Skeletal muscle satellite cell (primary cell): ENCODE measurements at regions not wholly inside any gene's neighbourhood (a gene's known extent, or its start where the extent isn't known, plus 50 kb on each side); places are given as distances from the start of the nearest gene placed in this dataset.

Experiments
- H3K27me3 ChIP-seq: 2 replicates; pipeline ENCODE4 v1.7.0; 2013; ENCODE audit warnings: low read length; ENCODE audit not compliant: control insufficient read depth, insufficient read depth
- H3K36me3 ChIP-seq: 2 replicates; pipeline ENCODE4 v1.7.0; 2013; ENCODE audit warnings: mild to moderate bottlenecking, control low read depth, low read length; ENCODE audit not compliant: insufficient read depth
- H3K4me1 ChIP-seq: 2 replicates; pipeline ENCODE4 v1.7.0; 2013; ENCODE audit warnings: low read length; ENCODE audit not compliant: control insufficient read depth, insufficient read depth
- H3K4me2 ChIP-seq: 2 replicates; pipeline ENCODE4 v1.7.0; 2013; ENCODE audit warnings: mild to moderate bottlenecking, low read length
- H3K4me3 ChIP-seq: 2 replicates; pipeline ENCODE4 v1.7.0; 2013; ENCODE audit warnings: low read length
- H3K9ac ChIP-seq: 2 replicates; pipeline ENCODE4 v1.7.0; 2013; ENCODE audit warnings: mild to moderate bottlenecking, low read depth, low read length, moderate library complexity
- H3K9me3 ChIP-seq: replicated peaks from 2 replicates; pipeline ENCODE4 v1.7.0; 2013; ENCODE audit warnings: mild to moderate bottlenecking, control low read depth, low read length

GRCh38 chr13:88142653-88143052 is 471.5 kb downstream of the SLITRK5 start:
- H3K9ac ChIP-seq: no peak overlapping the region
- no peaks in the 10 kb centered on the region for H3K36me3 ChIP-seq
- no peak overlapping the region for H3K4me3 ChIP-seq
- H3K27me3 ChIP-seq: no peaks in the 10 kb centered on the region
- H3K9me3 ChIP-seq: no peaks in the 10 kb centered on the region
- no peak overlapping the region for H3K4me2 ChIP-seq
- H3K4me1 ChIP-seq: no peaks in the 10 kb centered on the region

GRCh38 chr13:88144580-88144979 is 473.4 kb downstream of the SLITRK5 start:
- no peak overlapping the region for H3K9ac ChIP-seq

GRCh38 chr13:88153353-88153752 is 482.2 kb downstream of the SLITRK5 start:
- no peak overlapping the region for H3K4me3 ChIP-seq
- no peak overlapping the region for H3K4me2 ChIP-seq
- no peaks in the 10 kb centered on the region for H3K9me3 ChIP-seq
- H3K4me1 ChIP-seq: no peaks in the 10 kb centered on the region
- H3K36me3 ChIP-seq: no peaks in the 10 kb centered on the region
- no peaks in the 10 kb centered on the region for H3K27me3 ChIP-seq
- no peak overlapping the region for H3K9ac ChIP-seq

More at GRCh38 chr13:88144580-88144979, 473.4 kb downstream of the SLITRK5 start:
- no peak overlapping the region for H3K4me3 ChIP-seq
- no peaks in the 10 kb centered on the region for H3K27me3 ChIP-seq
- no peaks in the 10 kb centered on the region for H3K4me1 ChIP-seq
- H3K4me2 ChIP-seq: no peak overlapping the region
- no peaks in the 10 kb centered on the region for H3K36me3 ChIP-seq
- no peaks in the 10 kb centered on the region for H3K9me3 ChIP-seq

- Histone ChIP-seq H3K4me2 (no peak overlapping the region), H3K9me3 (no peaks in the 10 kb centered on the region), H3K36me3 (no peaks in the 10 kb centered on the region), H3K9ac (no peak overlapping the region), H3K4me1 (no peaks in the 10 kb centered on the region), H3K4me3 (no peak overlapping the region), H3K27me3 (no peaks in the 10 kb centered on the region)
Observed at GRCh38 chr13:88154001-88154400, 482.8 kb downstream of the SLITRK5 start.

GRCh38 chr13:88162076-88162702 is 491.0 kb downstream of the SLITRK5 start:
- Histone ChIP-seq H3K4me1 (no peaks in the 10 kb centered on the region), H3K36me3 (no peaks in the 10 kb centered on the region), H3K4me2 (no peak overlapping the region), H3K9ac (no peak overlapping the region), H3K27me3 (no peaks in the 10 kb centered on the region), H3K4me3 (no peak overlapping the region), H3K9me3 (no peaks in the 10 kb centered on the region)

- Histone ChIP-seq H3K27me3 (no peaks in the 10 kb centered on the region), H3K4me1 (no peaks in the 10 kb centered on the region), H3K4me3 (no peak overlapping the region), H3K36me3 (no peaks in the 10 kb centered on the region), H3K9me3 (no peaks in the 10 kb centered on the region), H3K4me2 (no peak overlapping the region), H3K9ac (no peak overlapping the region)
Observed at GRCh38 chr13:88176231-88176630, 505.1 kb downstream of the SLITRK5 start.

- H3K9me3 ChIP-seq: no peaks in the 10 kb centered on the region
- no peaks in the 10 kb centered on the region for H3K36me3 ChIP-seq
- no peaks in the 10 kb centered on the region for H3K27me3 ChIP-seq
- H3K4me3 ChIP-seq: no peak overlapping the region
- no peak overlapping the region for H3K4me2 ChIP-seq
- no peaks in the 10 kb centered on the region for H3K4me1 ChIP-seq
- H3K9ac ChIP-seq: no peak overlapping the region
Observed at GRCh38 chr13:88183440-88183839, 512.3 kb downstream of the SLITRK5 start.

- H3K4me2 ChIP-seq: no peak overlapping the region
Observed at GRCh38 chr13:88188986-88189385, 517.8 kb downstream of the SLITRK5 start.

GRCh38 chr13:88189728-88190127 is 518.6 kb downstream of the SLITRK5 start:
- H3K36me3 ChIP-seq: no peaks in the 10 kb centered on the region
- no peaks in the 10 kb centered on the region for H3K4me1 ChIP-seq
- no peak overlapping the region for H3K4me2 ChIP-seq
- no peaks in the 10 kb centered on the region for H3K27me3 ChIP-seq
- no peaks in the 10 kb centered on the region for H3K9me3 ChIP-seq
- no peak overlapping the region for H3K4me3 ChIP-seq
- H3K9ac ChIP-seq: no peak overlapping the region

More at GRCh38 chr13:88188986-88189385, 517.8 kb downstream of the SLITRK5 start:
- no peak overlapping the region for H3K9ac ChIP-seq
- H3K4me3 ChIP-seq: no peak overlapping the region
- no peaks in the 10 kb centered on the region for H3K4me1 ChIP-seq
- no peaks in the 10 kb centered on the region for H3K27me3 ChIP-seq
- no peaks in the 10 kb centered on the region for H3K36me3 ChIP-seq
- H3K9me3 ChIP-seq: no peaks in the 10 kb centered on the region

GRCh38 chr13:88196106-88196505 is 524.9 kb downstream of the SLITRK5 start:
- Histone ChIP-seq H3K4me2 (no peak overlapping the region), H3K9ac (no peak overlapping the region), H3K4me1 (no peaks in the 10 kb centered on the region), H3K27me3 (no peaks in the 10 kb centered on the region), H3K4me3 (no peak overlapping the region), H3K9me3 (no peaks in the 10 kb centered on the region), H3K36me3 (no peaks in the 10 kb centered on the region)

GRCh38 chr13:88217372-88217771 is 546.2 kb downstream of the SLITRK5 start:
- Histone ChIP-seq H3K9ac (no peak overlapping the region), H3K4me3 (no peak overlapping the region), H3K27me3 (no peaks in the 10 kb centered on the region), H3K36me3 (no peaks in the 10 kb centered on the region), H3K9me3 (no peaks in the 10 kb centered on the region), H3K4me2 (no peak overlapping the region), H3K4me1 (no peaks in the 10 kb centered on the region)

GRCh38 chr13:88217883-88218282 is 546.7 kb downstream of the SLITRK5 start:
- Histone ChIP-seq H3K4me3 (no peak overlapping the region), H3K36me3 (no peaks in the 10 kb centered on the region), H3K9ac (no peak overlapping the region), H3K4me2 (no peak overlapping the region), H3K4me1 (no peaks in the 10 kb centered on the region), H3K27me3 (no peaks in the 10 kb centered on the region), H3K9me3 (no peaks in the 10 kb centered on the region)
